Activated naive CD4-positive, alpha-beta T cell treated with anti-CD3 and anti-CD28 coated beads, Interleukin-2, amount 50 U/mL, for 72 hours (primary cell): ENCODE measurements at regions not wholly inside any gene's neighbourhood (a gene's known extent, or its start where the extent isn't known, plus 50 kb on each side); places are given as distances from the start of the nearest gene placed in this dataset.
"Not testable (repeated sequence)": the region's sequence is repeated elsewhere in the genome, so short reads cannot be mapped to it uniquely, and the experiment has no call there.

Source experiments
- ATAC-seq, 2 donors: fragments of 150-1000 bp; cut with Tn5 transposase; 2 replicates each; pipeline ENCODE4 v1.10.0; 2021; ENCODE audit warnings: mild to moderate bottlenecking in 2 of 2, moderate library complexity in 2 of 2
- DNase-seq, 2 donors: peaks; one replicate each; pipeline ENCODE4 v3.0.0; 2021 to 2022; ENCODE audit warnings: low spot score in 2 of 2
- H3K27ac Mint-ChIP-seq, 2 donors: one replicate each; pipeline ENCODE4 v1.8.0; 2022; ENCODE audit warnings: mild to moderate bottlenecking in 2 of 2, mixed read lengths in 2 of 2
- H3K36me3 Mint-ChIP-seq, 2 donors: one replicate each; pipeline ENCODE4 v1.8.0; 2022; ENCODE audit warnings: mixed read lengths in 2 of 2
- H3K9me3 Mint-ChIP-seq, 2 donors: one replicate each; pipeline ENCODE4 v1.8.0; 2022; ENCODE audit warnings: mixed read lengths in 2 of 2

DNA sequence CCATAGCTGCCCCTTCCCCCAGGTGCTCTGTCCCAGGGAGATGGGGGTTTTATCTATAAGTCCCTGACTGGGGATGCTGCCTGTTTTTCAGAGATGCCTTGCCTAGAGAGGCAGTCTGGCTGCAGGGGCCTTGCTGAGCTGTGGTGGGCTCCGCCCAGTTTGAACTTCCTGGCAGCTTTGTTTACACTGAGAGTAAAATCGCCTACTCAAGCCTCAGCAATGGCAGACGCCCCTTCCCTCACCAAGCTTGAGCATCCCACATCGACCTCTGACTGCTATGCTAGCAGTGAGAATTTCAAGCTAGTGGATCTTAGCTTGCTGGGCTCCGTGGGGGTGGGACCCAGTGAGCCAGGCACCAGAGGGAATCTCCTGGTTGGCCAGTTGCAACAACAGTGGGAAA lies 430.4 kb downstream of the CPS1 start:
- H3K27ac Mint-ChIP-seq, ATAC-seq, DNase-seq: not testable (repeated sequence)
- Mint-ChIP-seq H3K9me3 (peaks cover 15 to 18% of the 10 kb centered on the region in 2 donors), H3K36me3 (peaks cover 0 to 15% of the 10 kb centered on the region in 2 donors)

GRCh38 chr2:210991107-210991506 lies 434.7 kb downstream of the CPS1 start:
- Mint-ChIP-seq H3K27ac (no peak overlapping the region), H3K36me3 (peaks cover 0 to 4% of the 10 kb centered on the region in 2 donors), H3K9me3 (peaks cover 7 to 22% of the 10 kb centered on the region in 2 donors)
- DNase-seq (no peak), ATAC-seq (no peak)

- Mint-ChIP-seq H3K9me3 (peaks cover 7 to 20% of the 10 kb centered on the region in 2 donors), H3K27ac (no peak overlapping the region), H3K36me3 (no peaks in the 10 kb centered on the region)
- DNase-seq (no peak), ATAC-seq (no peak)
Measured at GRCh38 chr2:210994104-210994503, 437.7 kb downstream of the CPS1 start.

GRCh38 chr2:210997373-210997772 lies 441.0 kb downstream of the CPS1 start:
- Mint-ChIP-seq H3K27ac (no peak overlapping the region), H3K36me3 (no peaks in the 10 kb centered on the region), H3K9me3 (peaks cover 7 to 20% of the 10 kb centered on the region in 2 donors)
- ATAC-seq (no peak), DNase-seq (no peak)

DNA sequence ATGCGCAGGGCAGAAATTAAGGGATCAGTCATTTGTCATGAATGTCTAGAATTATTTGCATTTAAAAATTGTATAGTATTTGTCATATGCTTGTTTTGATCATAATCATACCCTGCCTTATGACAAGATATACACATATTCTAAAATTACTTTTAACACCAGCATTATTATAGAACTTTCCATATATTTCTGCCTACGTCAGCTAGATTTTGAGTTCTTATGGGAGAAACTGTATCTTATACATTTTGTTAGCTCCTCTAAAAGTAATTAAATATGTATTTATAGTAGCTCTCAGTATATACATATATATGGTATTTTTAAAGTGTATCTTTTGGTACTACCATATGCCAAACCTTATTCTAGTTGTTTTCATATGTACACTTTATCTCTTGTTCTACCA lies 441.9 kb downstream of the CPS1 start:
- no peak for DNase-seq
- Mint-ChIP-seq H3K27ac (no peak overlapping the region), H3K9me3 (peaks cover 7 to 20% of the 10 kb centered on the region in 2 donors), H3K36me3 (no peaks in the 10 kb centered on the region)
- ATAC-seq, result no peak

GRCh38 chr2:211014376-211014775 lies 458.0 kb downstream of the CPS1 start:
- peaks cover 7 to 14% of the 10 kb centered on the region in 2 donors for H3K9me3 Mint-ChIP-seq
- DNase-seq (no peak), ATAC-seq (no peak)
- no peaks in the 10 kb centered on the region for H3K36me3 Mint-ChIP-seq
- no peak overlapping the region for H3K27ac Mint-ChIP-seq

DNA sequence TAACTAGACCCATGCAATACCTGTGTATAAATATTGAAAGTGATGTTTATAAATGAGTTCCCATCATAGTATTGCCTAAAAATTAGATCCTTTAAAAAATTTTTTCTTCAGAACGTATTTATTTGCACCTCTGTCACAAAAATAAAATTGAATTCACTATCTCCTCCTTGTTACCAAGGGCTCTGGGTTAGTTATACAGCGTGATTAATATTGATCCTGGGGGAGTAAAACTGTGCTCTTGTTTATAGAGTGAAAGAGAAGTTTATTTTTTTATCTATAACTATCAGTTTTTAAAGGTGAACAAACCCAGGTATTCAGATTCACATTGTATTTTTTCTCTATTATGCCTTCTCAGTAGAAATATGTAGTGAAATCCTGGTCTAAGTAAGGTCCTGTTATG lies 458.5 kb downstream of the CPS1 start:
- peaks cover 9 to 14% of the 10 kb centered on the region in 2 donors for H3K9me3 Mint-ChIP-seq
- no peak overlapping the region for H3K27ac Mint-ChIP-seq
- no peak for DNase-seq
- no peaks in the 10 kb centered on the region for H3K36me3 Mint-ChIP-seq
- no peak for ATAC-seq

- H3K27ac Mint-ChIP-seq, ATAC-seq, DNase-seq: not testable (repeated sequence)
- Mint-ChIP-seq H3K9me3 (peaks cover 31 to 40% of the 10 kb centered on the region in 2 donors), H3K36me3 (peaks cover 7 to 26% of the 10 kb centered on the region in 2 donors)
Measured at GRCh38 chr2:211025089-211025488, 468.7 kb downstream of the CPS1 start.

DNA sequence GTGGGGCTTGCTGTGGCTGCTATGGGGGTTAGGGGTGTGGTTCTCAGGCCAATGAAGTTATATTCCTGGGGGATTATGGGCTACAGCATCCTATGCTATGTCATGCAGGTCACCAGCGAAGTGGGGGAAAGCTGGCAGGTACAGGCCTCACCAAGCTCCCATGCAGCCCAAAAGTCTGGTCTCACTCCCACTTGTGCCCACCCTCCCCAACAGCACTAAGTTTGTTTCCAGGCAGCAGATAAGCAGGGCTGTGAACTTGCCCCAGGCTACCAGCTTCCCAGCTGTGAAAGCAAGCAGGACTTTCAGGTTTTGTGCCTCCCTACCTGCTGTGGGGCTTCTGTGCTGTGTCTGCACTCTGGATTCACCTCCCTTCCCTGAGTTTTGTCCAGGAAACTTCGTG lies 469.7 kb downstream of the CPS1 start:
- Mint-ChIP-seq H3K36me3 (peaks cover 7 to 26% of the 10 kb centered on the region in 2 donors), H3K9me3 (peaks cover 26 to 33% of the 10 kb centered on the region in 2 donors), H3K27ac (no peak overlapping the region)
- ATAC-seq (no peak), DNase-seq (no peak)

GRCh38 chr2:211027976-211028375 lies 471.6 kb downstream of the CPS1 start:
- ATAC-seq (no peak), DNase-seq (no peak)
- H3K36me3 Mint-ChIP-seq, result peaks cover 7 to 14% of the 10 kb centered on the region in 2 donors
- H3K27ac Mint-ChIP-seq, result no peak overlapping the region
- peaks cover 16 to 19% of the 10 kb centered on the region in 2 donors for H3K9me3 Mint-ChIP-seq

- peaks cover 3 to 4% of the 10 kb centered on the region in 2 donors for H3K9me3 Mint-ChIP-seq
- ATAC-seq, result no peak
- no peak for DNase-seq
- no peaks in the 10 kb centered on the region for H3K36me3 Mint-ChIP-seq
- H3K27ac Mint-ChIP-seq, result no peak overlapping the region
Measured at GRCh38 chr2:211033765-211034164, 477.4 kb downstream of the CPS1 start.

DNA sequence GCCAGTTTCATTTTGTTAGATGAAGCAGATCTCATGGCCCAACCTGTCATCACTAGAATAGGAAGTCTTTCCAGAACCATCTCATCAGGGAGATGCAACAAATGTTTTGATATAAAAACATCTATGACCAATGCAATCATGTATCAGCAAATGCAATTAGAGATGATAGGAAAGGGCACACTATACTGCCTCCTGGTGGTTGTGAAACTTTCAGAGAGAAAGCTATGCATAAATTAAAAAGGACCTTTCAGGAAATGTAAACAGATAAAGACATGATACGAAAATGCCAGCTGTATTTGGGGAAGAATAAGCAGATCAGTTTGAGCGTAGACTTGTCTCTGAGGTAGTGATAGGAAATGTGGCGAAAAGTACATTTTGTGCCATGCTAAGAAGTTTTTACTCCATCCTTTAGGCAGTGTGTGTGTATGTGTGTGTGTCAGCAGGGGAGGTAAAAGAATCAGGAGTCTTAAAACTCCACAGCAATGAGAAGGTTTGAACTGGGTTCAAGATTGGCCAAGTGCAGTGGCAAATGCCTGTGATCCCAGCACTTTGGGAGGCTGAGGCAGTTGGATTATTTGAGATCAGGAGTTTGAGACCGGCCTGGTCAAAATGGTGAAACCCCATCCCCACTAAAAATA lies 479.3 kb downstream of the CPS1 start:
- DNase-seq (no peak), ATAC-seq (no peak)
- Mint-ChIP-seq H3K36me3 (no peaks in the 10 kb centered on the region), H3K9me3 (peaks cover 3 to 4% of the 10 kb centered on the region in 2 donors), H3K27ac (peak overlapping the region in 1 of 2 donors; percentile 22)

GRCh38 chr2:211045025-211045424 lies 488.6 kb downstream of the CPS1 start:
- no peak for ATAC-seq
- Mint-ChIP-seq H3K36me3 (no peaks in the 10 kb centered on the region), H3K9me3 (peaks cover 4 to 5% of the 10 kb centered on the region in 2 donors), H3K27ac (no peak overlapping the region)
- DNase-seq, result no peak

DNA sequence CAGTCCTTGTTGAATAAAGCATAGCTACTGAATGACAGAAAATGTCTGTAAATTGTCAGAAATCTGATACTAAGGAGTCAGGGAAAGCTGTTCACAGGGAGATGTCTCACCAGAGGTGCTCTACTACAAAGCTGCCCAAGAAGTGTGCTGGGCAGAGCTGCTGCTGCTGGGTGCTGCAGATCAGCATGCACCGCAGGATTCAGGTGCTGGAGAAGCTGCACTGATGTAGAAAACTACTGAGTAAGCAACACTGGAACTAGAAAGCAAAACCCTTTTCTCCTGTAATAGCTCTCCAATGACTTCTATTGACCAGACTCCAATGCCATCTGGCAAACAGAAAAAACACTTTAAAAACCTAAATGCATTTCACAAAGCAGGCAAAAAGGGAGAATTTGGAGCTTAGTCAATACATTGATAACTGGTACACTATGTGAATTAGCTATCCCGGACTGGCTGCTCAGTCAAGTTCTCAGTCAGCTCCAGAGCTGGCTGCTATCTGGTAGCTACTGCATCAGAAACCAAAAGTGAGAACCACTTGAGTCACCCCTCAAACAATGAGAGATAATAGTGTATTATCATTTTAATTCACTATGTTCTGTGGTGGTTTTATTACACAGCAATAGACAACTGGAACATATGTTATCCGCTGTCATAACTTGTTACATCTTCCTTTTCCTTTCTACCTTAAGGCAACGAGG lies 493.1 kb downstream of the CPS1 start:
- H3K9me3 Mint-ChIP-seq, result no peaks in the 10 kb centered on the region
- DNase-seq (no peak), ATAC-seq (no peak)
- no peaks in the 10 kb centered on the region for H3K36me3 Mint-ChIP-seq
- no peak overlapping the region for H3K27ac Mint-ChIP-seq

DNA sequence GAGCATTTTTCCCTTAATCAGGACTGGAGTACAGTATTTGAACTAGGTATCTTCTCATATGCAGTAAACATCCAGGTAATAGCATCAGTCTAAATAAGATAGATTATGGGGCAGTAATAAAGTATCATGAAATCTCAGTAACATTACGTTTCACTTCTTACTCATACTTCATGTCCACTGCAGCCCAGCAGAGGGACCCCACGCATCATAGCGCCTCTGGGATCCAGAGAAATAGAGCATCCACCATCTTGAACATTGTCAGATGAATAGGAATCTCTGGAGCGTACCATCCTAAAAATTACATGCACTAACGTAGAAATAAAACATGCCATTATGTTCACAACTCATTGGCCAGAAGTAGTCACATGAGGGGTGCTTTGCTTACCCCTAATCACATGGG lies 499.0 kb downstream of the CPS1 start:
- ATAC-seq (no peak), DNase-seq (no peak)
- Mint-ChIP-seq H3K9me3 (peaks cover 0 to 5% of the 10 kb centered on the region in 2 donors), H3K36me3 (no peaks in the 10 kb centered on the region), H3K27ac (no peak overlapping the region)

DNA sequence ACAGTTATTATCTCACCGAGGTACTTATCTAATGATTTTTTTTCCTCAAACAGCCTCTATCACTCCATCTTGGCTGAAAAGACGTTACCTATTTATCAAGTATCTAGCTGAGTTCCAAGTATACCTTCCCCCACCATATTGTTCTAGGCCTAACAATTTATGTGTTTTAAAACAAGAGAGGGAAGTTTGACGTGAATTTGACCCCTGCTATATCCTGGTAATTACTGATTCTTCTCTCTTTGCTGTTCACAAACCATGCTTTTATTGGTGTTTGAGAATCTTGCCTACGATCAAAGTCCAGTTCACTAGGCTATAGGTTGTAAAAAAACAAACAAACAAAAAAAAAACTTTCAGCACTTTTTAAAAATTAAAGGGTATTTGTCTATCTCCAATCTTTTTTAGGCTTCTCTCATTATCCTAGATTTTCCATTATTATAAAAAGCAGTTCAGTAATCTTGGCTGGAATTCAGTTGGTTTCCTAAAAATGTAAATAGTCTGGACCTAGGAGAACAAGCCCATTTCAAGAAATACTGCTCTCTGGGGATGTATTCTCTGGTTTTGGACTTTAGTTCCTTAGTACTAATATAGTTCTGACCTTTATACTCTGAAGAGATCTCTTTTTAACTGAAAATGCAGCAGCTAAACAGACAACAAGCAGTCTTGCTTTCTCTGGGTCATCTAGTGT lies 505.4 kb downstream of the CPS1 start:
- no peak overlapping the region for H3K27ac Mint-ChIP-seq
- H3K9me3 Mint-ChIP-seq, result peaks cover 0 to 5% of the 10 kb centered on the region in 2 donors
- no peaks in the 10 kb centered on the region for H3K36me3 Mint-ChIP-seq
- ATAC-seq (no peak), DNase-seq (no peak)

GRCh38 chr2:211062297-211062612 lies 505.9 kb downstream of the CPS1 start:
- no peaks in the 10 kb centered on the region for H3K36me3 Mint-ChIP-seq
- H3K9me3 Mint-ChIP-seq, result no peaks in the 10 kb centered on the region
- H3K27ac Mint-ChIP-seq, result no peak overlapping the region
- ATAC-seq (no peak), DNase-seq (no peak)
